H1 (cell line): ENCODE measurements at regions not wholly inside any gene's neighbourhood (a gene's known extent, or its start where the extent isn't known, plus 50 kb on each side); places are given as distances from the start of the nearest gene placed in this dataset.

Source experiments
- CTCF ChIA-PET: fragments of 300-600 bp; sonication (Branson Sonifier 250); formaldehyde crosslinking; loops from one replicate; lab custom pipeline; 2021; ENCODE audit not compliant: partially characterized antibody; lab: Charles Lee
- POLR2A ChIA-PET: fragments of 300-600 bp; sonication (Branson Sonifier 250); formaldehyde crosslinking; loops from one replicate; lab custom pipeline; 2021; ENCODE audit warnings: inconsistent platforms; ENCODE audit not compliant: partially characterized antibody; lab: Charles Lee
- DNase-seq, 2 experiments: peaks; one replicate each; pipeline versions ENCODE4 v3.0.0 to v3.0.0-alpha.2; 2010 to 2022; ENCODE audit warnings: low spot score in 2 of 2, low read depth in 1 of 2, mixed read lengths in 1 of 2
- FAIRE-seq: peaks from 2 replicates; lab custom pipeline; 2011; peaks lifted over from hg19 to GRCh38; lab: Jason Lieb, UNC
- H2AFZ ChIP-seq: 2 replicates; pipeline ENCODE4 v1.8.1; 2012; ENCODE audit warnings: low read length, inconsistent platforms
- H2AK5ac ChIP-seq: 2 replicates; pipeline ENCODE4 v1.6.1; 2013; ENCODE audit warnings: low read depth, low read length
- H2BK120ac ChIP-seq: replicated peaks from 2 replicates; pipeline ENCODE3; 2013; ENCODE audit warnings: low read depth, low read length, inconsistent platforms
- H2BK12ac ChIP-seq: 2 replicates; pipeline ENCODE4 v1.6.1; 2013; ENCODE audit warnings: low read depth, low read length
- H2BK15ac ChIP-seq: 2 replicates; pipeline ENCODE4 v1.6.1; 2013; ENCODE audit warnings: low read length
- H2BK20ac ChIP-seq: 2 replicates; pipeline ENCODE4 v1.6.1; 2013; ENCODE audit warnings: low read length
- H2BK5ac ChIP-seq: 2 replicates; pipeline ENCODE4 v1.6.1; 2013; ENCODE audit warnings: low read depth, low read length
- H3K14ac ChIP-seq: 2 replicates; pipeline ENCODE4 v1.6.1; 2013; ENCODE audit warnings: inconsistent platforms; ENCODE audit not compliant: insufficient read length
- H3K18ac ChIP-seq: 2 replicates; pipeline ENCODE4 v1.6.1; 2013; ENCODE audit warnings: low read length; ENCODE audit errors: extremely low read depth
- H3K23ac ChIP-seq: 2 replicates; pipeline ENCODE4 v1.6.1; 2013; ENCODE audit warnings: inconsistent platforms; ENCODE audit not compliant: insufficient read length
- H3K23me2 ChIP-seq: 2 replicates; pipeline ENCODE4 v1.6.1; 2013; ENCODE audit warnings: low read depth, low read length
- H3K27ac ChIP-seq: 2 replicates; pipeline ENCODE4 v1.6.1; 2011; ENCODE audit warnings: low read depth, low read length, inconsistent platforms
- H3K27me3 ChIP-seq, 4 experiments: replicated peaks in 1 of 4; 1 replicate in 1 of 4; 2 replicates in 3 of 4; pipeline versions ENCODE4 v1.6.1 to v1.8.1; 2011 to 2013; ENCODE audit warnings: low read length in 3 of 4, mild to moderate bottlenecking in 3 of 4, inconsistent platforms in 2 of 4, mixed read lengths in 2 of 4, moderate library complexity in 1 of 4; ENCODE audit not compliant: control insufficient read depth in 3 of 4, insufficient read depth in 3 of 4; ENCODE audit errors: extremely low read depth in 1 of 4
- H3K36me3 ChIP-seq, 4 experiments: 2 replicates each; pipeline versions ENCODE4 v1.6.1 to v1.8.1; 2011 to 2013; ENCODE audit warnings: mild to moderate bottlenecking in 4 of 4, low read length in 3 of 4, moderate library complexity in 2 of 4, control low read depth in 1 of 4, inconsistent platforms in 1 of 4; ENCODE audit not compliant: insufficient read depth in 4 of 4, control insufficient read depth in 2 of 4
- H3K4ac ChIP-seq: replicated peaks from 2 replicates; pipeline ENCODE3; 2013; ENCODE audit warnings: low read length, low read depth, mixed read lengths, inconsistent platforms; ENCODE audit not compliant: insufficient read length
- H3K4me1 ChIP-seq, 4 experiments: replicated peaks in 1 of 4; 1 replicate in 1 of 4; 2 replicates in 3 of 4; pipeline versions ENCODE4 v1.6.1 to v1.8.1; 2011 to 2013; ENCODE audit warnings: low read length in 3 of 4, inconsistent platforms in 2 of 4, mixed read lengths in 1 of 4; ENCODE audit not compliant: insufficient read depth in 4 of 4, control insufficient read depth in 3 of 4
- H3K4me2 ChIP-seq, 2 experiments: 2 replicates each; pipeline versions ENCODE4 v1.6.1 to v1.8.1; 2011 to 2013; ENCODE audit warnings: low read depth in 2 of 2, low read length in 2 of 2, control low read depth in 1 of 2, inconsistent platforms in 1 of 2, mild to moderate bottlenecking in 1 of 2; ENCODE audit not compliant: insufficient read depth in 1 of 2
- H3K4me3 ChIP-seq, 4 experiments: fragments of 200-600, 300-600 bp in 1 of 4; sonication (generic), shearing (Covaris generic), sonication (Bioruptor Twin) in 1 of 4; 2 replicates each; pipeline versions ENCODE4 v1.5.1 to v1.8.1; 2011 to 2016; ENCODE audit warnings: low read length in 4 of 4, low read depth in 3 of 4, control low read depth in 2 of 4, inconsistent platforms in 2 of 4, mild to moderate bottlenecking in 2 of 4, mixed read lengths in 1 of 4, moderate library complexity in 1 of 4; ENCODE audit not compliant: insufficient read depth in 2 of 4; ENCODE audit errors: extremely low read depth in 1 of 4
- H3K56ac ChIP-seq: replicated peaks from 2 replicates; pipeline ENCODE3; 2013; ENCODE audit warnings: low read depth, mild to moderate bottlenecking, mixed read lengths, low read length, inconsistent platforms; ENCODE audit not compliant: insufficient read length
- H3K79me1 ChIP-seq: 2 replicates; pipeline ENCODE4 v1.6.1; 2013; ENCODE audit warnings: low read depth, low read length, control low read depth
- H3K79me2 ChIP-seq, 2 experiments: 2 replicates each; pipeline versions ENCODE4 v1.6.1 to v1.8.1; 2012 to 2013; ENCODE audit warnings: low read length in 2 of 2, mild to moderate bottlenecking in 2 of 2, inconsistent platforms in 1 of 2; ENCODE audit not compliant: insufficient read depth in 2 of 2, control insufficient read depth in 1 of 2
- H3K9ac ChIP-seq, 4 experiments: replicated peaks in 1 of 4; 1 replicate in 1 of 4; 2 replicates in 3 of 4; pipeline versions ENCODE4 v1.6.1 to v1.8.1; 2011 to 2013; ENCODE audit warnings: low read depth in 3 of 4, low read length in 3 of 4, control low read depth in 2 of 4, mild to moderate bottlenecking in 2 of 4, moderate library complexity in 2 of 4, inconsistent platforms in 1 of 4; ENCODE audit errors: extremely low read depth in 1 of 4
- H3K9me3 ChIP-seq, 2 experiments: 2 replicates each; pipeline versions ENCODE4 v1.6.1 to v1.8.1; 2012 to 2013; ENCODE audit warnings: mild to moderate bottlenecking in 2 of 2, moderate library complexity in 2 of 2, control low read depth in 1 of 2, inconsistent platforms in 1 of 2, low read depth in 1 of 2, low read length in 1 of 2, mixed read lengths in 1 of 2; ENCODE audit not compliant: insufficient read depth in 2 of 2
- H4K20me1 ChIP-seq, 2 experiments: replicated peaks in 1 of 2; 2 replicates each; pipeline versions ENCODE3 to v1.8.1; 2011 to 2013; ENCODE audit warnings: inconsistent platforms in 2 of 2, low read length in 2 of 2, mild to moderate bottlenecking in 1 of 2; ENCODE audit not compliant: insufficient read depth in 2 of 2, control insufficient read depth in 1 of 2
- H4K5ac ChIP-seq: 2 replicates; pipeline ENCODE4 v1.6.1; 2013; ENCODE audit warnings: low read length, low read depth, mixed read lengths, inconsistent platforms; ENCODE audit not compliant: insufficient read length
- H4K8ac ChIP-seq: 2 replicates; pipeline ENCODE4 v1.8.0; 2013; ENCODE audit warnings: mild to moderate bottlenecking, moderate library complexity, low read length, inconsistent platforms; ENCODE audit not compliant: insufficient read depth; ENCODE audit errors: extremely low read depth
- H4K91ac ChIP-seq: replicated peaks from 2 replicates; pipeline ENCODE3; 2013; ENCODE audit warnings: low read length, mixed read lengths, inconsistent platforms; ENCODE audit not compliant: insufficient read length
- ASH2L ChIP-seq: fragments of 200-600, 300-600 bp; sonication (generic); IDR thresholded peaks from one replicate; pipeline ENCODE4 v1.7.1; 2017; ENCODE audit warnings: low read length
- BRCA1 ChIP-seq: IDR thresholded peaks from 2 replicates; pipeline ENCODE4 v1.6.1; 2012; ENCODE audit warnings: low read depth, low read length, improper control_type of control experiment
- CHD1 ChIP-seq: IDR thresholded peaks from 2 replicates; pipeline ENCODE4 v1.6.1; 2012; ENCODE audit warnings: low read depth, low read length, improper control_type of control experiment
- HDAC6 ChIP-seq: IDR thresholded peaks from one replicate; pipeline ENCODE4 v1.7.1; 2012; ENCODE audit warnings: low read depth, mild to moderate bottlenecking, inconsistent platforms, low read length, moderate library complexity
- JUN ChIP-seq: IDR thresholded peaks from 2 replicates; pipeline ENCODE4 v1.6.1; 2011; ENCODE audit warnings: low read depth, mild to moderate bottlenecking, improper control_type of control experiment, low read length
- JUND ChIP-seq: IDR thresholded peaks from 2 replicates; pipeline ENCODE4 v1.6.1; 2011; ENCODE audit warnings: mild to moderate bottlenecking, improper control_type of control experiment, low read length
- PHF8 ChIP-seq: fragments of 200-600 bp; sonication (generic); conservative IDR thresholded peaks from 2 replicates; pipeline ENCODE4 v1.7.1; 2012; ENCODE audit warnings: low read depth, mild to moderate bottlenecking, inconsistent platforms, low read length, moderate library complexity
- RBBP5 ChIP-seq: IDR thresholded peaks from 2 replicates; pipeline ENCODE4 v1.7.1; 2012; ENCODE audit warnings: low read depth, mild to moderate bottlenecking, inconsistent platforms, low read length, moderate library complexity, borderline replicate concordance
- SAP30 ChIP-seq: fragments of 300-600 bp; sonication (generic); IDR thresholded peaks from 2 replicates; pipeline ENCODE4 v1.7.1; 2012; ENCODE audit warnings: low read length, moderate library complexity, mild to moderate bottlenecking, inconsistent platforms; ENCODE audit not compliant: insufficient read depth, insufficient replicate concordance
- SP2 ChIP-seq: IDR thresholded peaks from 2 replicates; pipeline ENCODE4 v1.6.1; 2012; ENCODE audit warnings: mild to moderate bottlenecking, low read length, inconsistent platforms
- USF2 ChIP-seq: IDR thresholded peaks from 2 replicates; pipeline ENCODE4 v1.6.1; 2011; ENCODE audit warnings: low read length, improper control_type of control experiment
- WGBS, 2 experiments: shearing (Covaris generic) in 1 of 2; methylation state at CpG; one replicate each; pipeline versions ENCODE4 v1.1.6 to v1.1.7; 2013 to 2015; ENCODE audit warnings: low lambda C conversion rate in 2 of 2, mixed read lengths in 2 of 2, inconsistent platforms in 1 of 2, low coverage in 1 of 2, missing lambda C conversion rate in 1 of 2; ENCODE audit not compliant: insufficient replicate concordance in 2 of 2, insufficient coverage in 1 of 2, insufficient read length in 1 of 2; ENCODE audit errors: extremely low coverage in 1 of 2, missing lambda C conversion rate in 1 of 2; 5-methylcytosine and 5-hydroxymethylcytosine counted together
- TF ChIP-seq, protein P1 (sequence below), 3 experiments: IDR thresholded peaks; 1 replicate in 2 of 3; 2 replicates in 1 of 3; pipeline versions ENCODE4 v1.5.1 to v1.6.1; 2011; ENCODE audit warnings: low read length in 3 of 3, mild to moderate bottlenecking in 3 of 3, inconsistent platforms in 2 of 3, low read depth in 1 of 3, moderate library complexity in 1 of 3; ENCODE audit not compliant: insufficient read depth in 1 of 3; ENCODE audit errors: control extremely low read depth in 1 of 3

- Histone ChIP-seq H3K23me2 (no peaks in the 10 kb centered on the region; the same call in 1 of the 2 replicates), H2BK5ac (no peak overlapping the region), H3K79me2 (no peaks in the 10 kb centered on the region), H2BK20ac (no peak overlapping the region), H3K56ac (no peak overlapping the region), H4K8ac (no peak overlapping the region), H3K4me1 (no peaks in the 10 kb centered on the region), H2BK12ac (no peak overlapping the region), H3K9ac (no peak overlapping the region), H3K23ac (no peak overlapping the region), H3K36me3 (no peaks in the 10 kb centered on the region), H3K4me2 (no peak overlapping the region), H2AFZ (no peak overlapping the region), H2BK120ac (no peak overlapping the region), H4K91ac (no peak overlapping the region), H3K4me3 (no peak overlapping the region), H3K4ac (no peak overlapping the region), H3K79me1 (no peaks in the 10 kb centered on the region), H3K18ac (no peak overlapping the region), H4K5ac (no peak overlapping the region), H3K9me3 (0 out of 4 replicates have a peak, but pooled peaks cover 0 to 3% of the 10 kb centered on the region in 2 experiments), H2BK15ac (no peak overlapping the region), H2AK5ac (no peak overlapping the region), H3K14ac (no peak overlapping the region), H3K27me3 (no peaks in the 10 kb centered on the region), H3K27ac (no peak overlapping the region), H4K20me1 (no peaks in the 10 kb centered on the region)
- ChIA-PET CTCF (no interaction called here), POLR2A (no interaction called here)
- FAIRE-seq (no peak), DNase-seq (no peak)
- 85% methylated on average over 1 of the region's 1 CpG; no CpG with 5 or more reads in 1 of the 2 experiments for WGBS, 2 experiments
- no peak for TF ChIP-seq HDAC6
- no peak for TF ChIP-seq BRCA1
- TF ChIP-seq, protein P1, sequence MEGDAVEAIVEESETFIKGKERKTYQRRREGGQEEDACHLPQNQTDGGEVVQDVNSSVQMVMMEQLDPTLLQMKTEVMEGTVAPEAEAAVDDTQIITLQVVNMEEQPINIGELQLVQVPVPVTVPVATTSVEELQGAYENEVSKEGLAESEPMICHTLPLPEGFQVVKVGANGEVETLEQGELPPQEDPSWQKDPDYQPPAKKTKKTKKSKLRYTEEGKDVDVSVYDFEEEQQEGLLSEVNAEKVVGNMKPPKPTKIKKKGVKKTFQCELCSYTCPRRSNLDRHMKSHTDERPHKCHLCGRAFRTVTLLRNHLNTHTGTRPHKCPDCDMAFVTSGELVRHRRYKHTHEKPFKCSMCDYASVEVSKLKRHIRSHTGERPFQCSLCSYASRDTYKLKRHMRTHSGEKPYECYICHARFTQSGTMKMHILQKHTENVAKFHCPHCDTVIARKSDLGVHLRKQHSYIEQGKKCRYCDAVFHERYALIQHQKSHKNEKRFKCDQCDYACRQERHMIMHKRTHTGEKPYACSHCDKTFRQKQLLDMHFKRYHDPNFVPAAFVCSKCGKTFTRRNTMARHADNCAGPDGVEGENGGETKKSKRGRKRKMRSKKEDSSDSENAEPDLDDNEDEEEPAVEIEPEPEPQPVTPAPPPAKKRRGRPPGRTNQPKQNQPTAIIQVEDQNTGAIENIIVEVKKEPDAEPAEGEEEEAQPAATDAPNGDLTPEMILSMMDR (IDR thresholded peaks at IDR 0.05; ENCODE audit: control extremely low read depth in 1 of 3, insufficient read depth in 1 of 3, low read depth in 1 of 3, low read length in 3 of 3): no peak
- TF ChIP-seq SAP30: no peak
- TF ChIP-seq USF2: no peak
- no peak for TF ChIP-seq PHF8
- no peak for TF ChIP-seq JUN
- TF ChIP-seq CHD1: no peak
- TF ChIP-seq SP2: no peak
- TF ChIP-seq ASH2L: no peak
- no peak for TF ChIP-seq RBBP5
- TF ChIP-seq JUND: no peak
Observed at GRCh38 chr4:93982255-93982654, 153.7 kb downstream of the ATOH1 start.
